PC-3 (cell line): ENCODE measurements at regions not wholly inside any gene's neighbourhood (a gene's known extent, or its start where the extent isn't known, plus 50 kb on each side); places are given as distances from the start of the nearest gene placed in this dataset.
"Not testable (repeated sequence)": the region's sequence is repeated elsewhere in the genome, so short reads cannot be mapped to it uniquely, and the experiment has no call there.

Source experiments
- ATAC-seq: fragments of 200-7000 bp; cut with Tn5 transposase; 2 replicates; pipeline ENCODE4 v1.9.1; 2020; ENCODE audit warnings: mild to moderate bottlenecking, moderate library complexity
- BruUV-seq: library from RNA; stranded (reverse); fragments of 400-500 nt; replicated peaks from 2 replicates; lab custom pipeline; 2021; lab: Mats Ljungman, UMichigan
- CTCF ChIA-PET: fragments of 300-600 bp; sonication (Branson Sonifier 250); formaldehyde crosslinking; loops from one replicate; lab custom pipeline; 2022; ENCODE audit warnings: antibody characterized with exemption; lab: Charles Lee
- POLR2A ChIA-PET: fragments of 300-600 bp; sonication (Branson Sonifier 250); formaldehyde crosslinking; loops from one replicate; lab custom pipeline; 2022; ENCODE audit warnings: antibody characterized with exemption; ENCODE audit not compliant: unreplicated experiment; lab: Charles Lee
- DNase-seq: peaks from one replicate; pipeline ENCODE4 v3.0.0-alpha.2; 2015
- H2AFZ ChIP-seq: fragments of 300-600 bp; sonication (generic); 2 replicates; pipeline ENCODE4 v1.6.0; 2016; ENCODE audit warnings: antibody characterized with exemption, low read length
- H3F3A ChIP-seq: fragments of 300-600 bp; sonication (generic); one replicate; pipeline ENCODE4 v1.6.0; 2017; ENCODE audit warnings: antibody characterized with exemption, low read length, control low read depth, mild to moderate bottlenecking; ENCODE audit not compliant: unreplicated experiment
- H3K27ac ChIP-seq: fragments of 300-600 bp; sonication (generic); 2 replicates; pipeline ENCODE4 v1.5.1; 2016; ENCODE audit warnings: mild to moderate bottlenecking, low read length
- H3K27me3 ChIP-seq: fragments of 300-600 bp; sonication (generic); 2 replicates; pipeline ENCODE4 v1.6.1; 2016; ENCODE audit warnings: low read length, mixed read lengths
- H3K36me3 ChIP-seq: fragments of 300-600 bp; sonication (generic); 2 replicates; pipeline ENCODE4 v1.6.1; 2016; ENCODE audit warnings: low read depth, mixed run types, low read length, mixed read lengths
- H3K4me1 ChIP-seq: fragments of 300-600 bp; sonication (generic); 2 replicates; pipeline ENCODE4 v1.5.1; 2016; ENCODE audit warnings: low read length; ENCODE audit not compliant: insufficient read depth
- H3K4me2 ChIP-seq: fragments of 300-600 bp; sonication (generic); 2 replicates; pipeline ENCODE4 v1.6.0; 2016; ENCODE audit warnings: low read length
- H3K4me3 ChIP-seq: fragments of 300-600 bp; sonication (generic); 2 replicates; pipeline ENCODE4 v1.5.1; 2016; ENCODE audit warnings: mild to moderate bottlenecking, low read length, mixed read lengths
- H3K79me2 ChIP-seq: fragments of 300-600 bp; sonication (generic); 2 replicates; pipeline ENCODE4 v1.6.1; 2017; ENCODE audit warnings: low read length, mixed read lengths
- H3K9ac ChIP-seq: fragments of 300-600 bp; sonication (generic); 2 replicates; pipeline ENCODE4 v1.6.0; 2016; ENCODE audit warnings: mild to moderate bottlenecking, low read length
- H3K9me2 ChIP-seq: fragments of 300-600 bp; sonication (generic); replicated peaks from 2 replicates; pipeline ENCODE4 v1.6.1; 2016; ENCODE audit warnings: mixed run types, low read length, mixed read lengths
- H3K9me3 ChIP-seq: fragments of 300-600 bp; sonication (generic); 2 replicates; pipeline ENCODE4 v1.6.1; 2016; ENCODE audit warnings: low read length, mixed read lengths
- H4K20me1 ChIP-seq: fragments of 300-600 bp; sonication (generic); 2 replicates; pipeline ENCODE4 v1.6.1; 2016; ENCODE audit warnings: low read length, mixed read lengths
- EZH2 ChIP-seq: fragments of 300-600 bp; sonication (generic); IDR thresholded peaks from one replicate; pipeline ENCODE4 v1.6.1; 2017; ENCODE audit warnings: antibody characterized with exemption, mild to moderate bottlenecking, low read length; ENCODE audit not compliant: unreplicated experiment
- EZH2phosphoT487 ChIP-seq: fragments of 300-600 bp; sonication (generic); IDR thresholded peaks from 2 replicates; pipeline ENCODE4 v1.6.1; 2018; ENCODE audit warnings: mild to moderate bottlenecking, antibody characterized with exemption, low read length, borderline replicate concordance
- intact Hi-C: fragments of 100-400 bp; cut with micrococcal nuclease; formaldehyde crosslinking; loops from 2 replicates; pipeline ENCODE4 v1.9.0; 2023
- TF ChIP-seq, protein P1 (sequence below): fragments of 300-600 bp; sonication (generic); conservative IDR thresholded peaks from 2 replicates; pipeline ENCODE4 v1.5.1; 2017; ENCODE audit warnings: antibody characterized with exemption, low read depth, mild to moderate bottlenecking, low read length

DNA sequence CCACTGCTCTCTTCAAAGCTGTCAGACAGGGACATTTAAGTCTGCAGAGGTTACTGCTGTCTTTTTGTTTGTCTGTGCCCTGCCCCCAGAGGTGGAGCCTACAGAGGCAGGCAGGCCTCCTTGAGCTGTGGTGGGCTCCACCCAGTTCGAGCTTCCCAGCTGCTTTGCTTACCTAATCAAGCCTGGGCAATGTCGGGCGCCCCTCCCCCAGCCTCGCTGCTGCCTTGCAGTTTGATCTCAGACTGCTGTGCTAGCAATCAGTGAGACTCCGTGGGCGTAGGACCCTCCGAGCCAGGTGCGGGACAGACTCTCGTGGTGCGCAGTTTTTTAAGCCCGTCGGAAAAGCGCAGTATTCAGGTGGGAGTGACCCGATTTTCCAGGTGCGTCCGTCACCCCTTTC, 99.5 kb downstream of the ARHGAP36 start:
- H3K79me2 ChIP-seq, intact Hi-C loops, H2AFZ ChIP-seq, H3K9me2 ChIP-seq, H4K20me1 ChIP-seq, H3K4me2 ChIP-seq, H3K27ac ChIP-seq, ATAC-seq, POLR2A ChIA-PET, H3K4me3 ChIP-seq, H3K4me1 ChIP-seq, DNase-seq, CTCF ChIA-PET, H3K27me3 ChIP-seq, H3K9me3 ChIP-seq, H3K36me3 ChIP-seq, H3F3A ChIP-seq, BruUV-seq, H3K9ac ChIP-seq: not testable (repeated sequence)

DNA sequence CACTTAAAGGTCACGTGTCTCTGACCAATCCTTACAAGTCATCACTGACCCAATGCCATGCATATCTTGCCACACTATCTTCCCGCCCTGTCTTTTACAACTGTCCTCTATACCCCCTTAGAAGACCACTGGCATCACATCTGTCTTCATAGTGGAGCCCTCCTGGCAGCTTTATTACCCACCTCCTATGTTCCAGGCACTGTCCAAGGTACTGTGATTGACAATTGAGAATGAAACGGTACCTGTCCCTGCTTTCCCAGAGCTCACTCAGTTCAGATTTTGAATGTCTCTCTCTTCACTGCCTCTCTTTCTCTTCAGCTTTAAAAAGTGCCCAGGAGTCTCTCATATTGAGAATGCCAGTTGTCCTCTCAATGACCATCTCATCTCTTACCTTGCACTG, 88.6 kb downstream of the ARHGAP36 start:
- Histone ChIP-seq H3K4me1 (no peaks in the 10 kb centered on the region), H4K20me1 (no peaks in the 10 kb centered on the region), H3K9ac (no peak overlapping the region), H3K4me2 (no peak overlapping the region), H3F3A (no peaks in the 10 kb centered on the region), H3K36me3 (no peaks in the 10 kb centered on the region), H3K79me2 (no peaks in the 10 kb centered on the region), H3K9me2 (no peaks in the 10 kb centered on the region), H2AFZ (no peak overlapping the region), H3K27ac (no peak overlapping the region), H3K27me3 (no peaks in the 10 kb centered on the region), H3K4me3 (no peak overlapping the region), H3K9me3 (no peaks in the 10 kb centered on the region)
- BruUV-seq: no TSS peak
- CTCF ChIA-PET: no interaction called here
- TF ChIP-seq EZH2 (no peak), EZH2phosphoT487 (no peak)
- TF ChIP-seq, protein P1, sequence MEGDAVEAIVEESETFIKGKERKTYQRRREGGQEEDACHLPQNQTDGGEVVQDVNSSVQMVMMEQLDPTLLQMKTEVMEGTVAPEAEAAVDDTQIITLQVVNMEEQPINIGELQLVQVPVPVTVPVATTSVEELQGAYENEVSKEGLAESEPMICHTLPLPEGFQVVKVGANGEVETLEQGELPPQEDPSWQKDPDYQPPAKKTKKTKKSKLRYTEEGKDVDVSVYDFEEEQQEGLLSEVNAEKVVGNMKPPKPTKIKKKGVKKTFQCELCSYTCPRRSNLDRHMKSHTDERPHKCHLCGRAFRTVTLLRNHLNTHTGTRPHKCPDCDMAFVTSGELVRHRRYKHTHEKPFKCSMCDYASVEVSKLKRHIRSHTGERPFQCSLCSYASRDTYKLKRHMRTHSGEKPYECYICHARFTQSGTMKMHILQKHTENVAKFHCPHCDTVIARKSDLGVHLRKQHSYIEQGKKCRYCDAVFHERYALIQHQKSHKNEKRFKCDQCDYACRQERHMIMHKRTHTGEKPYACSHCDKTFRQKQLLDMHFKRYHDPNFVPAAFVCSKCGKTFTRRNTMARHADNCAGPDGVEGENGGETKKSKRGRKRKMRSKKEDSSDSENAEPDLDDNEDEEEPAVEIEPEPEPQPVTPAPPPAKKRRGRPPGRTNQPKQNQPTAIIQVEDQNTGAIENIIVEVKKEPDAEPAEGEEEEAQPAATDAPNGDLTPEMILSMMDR: no peak
- DNase-seq (no peak), ATAC-seq (no peak)
- intact Hi-C loops: no loop called here
- POLR2A ChIA-PET: no interaction called here
